ENCODE measurements at regions not wholly inside any gene's neighbourhood (a gene's known extent, or its start where the extent isn't known, plus 50 kb on each side); places are given as distances from the start of the nearest gene placed in this dataset.
A peak's percentile ranks its signal among the peaks of the same experiment; 100 is the strongest.

GRCh38 chr4:183763990-183764754 is 105.1 kb downstream of the TRAPPC11 start:
- Mint-ChIP-seq H3K9me3 (no peaks in the 10 kb centered on the region), H3K4me1 (peaks cover 6% of the 10 kb centered on the region), H3K27me3 (ENCODE audit: low read depth, poor library complexity) (peaks cover under 1% of the 10 kb centered on the region), H3K4me3 (no peak overlapping the region), H3K27ac (no peak overlapping the region), H3K36me3 (ENCODE audit: low read depth) (no peaks in the 10 kb centered on the region)
- TF ChIP-seq CTCF (IDR thresholded peaks at IDR 0.05) = no peak
- DNase-seq = no peak

GRCh38 chr4:183765251-183765911 is 106.3 kb downstream of the TRAPPC11 start:
- Mint-ChIP-seq H3K9me3 (no peaks in the 10 kb centered on the region), H3K4me1 (peaks cover 8% of the 10 kb centered on the region), H3K4me3 (no peak overlapping the region), H3K36me3 (ENCODE audit: low read depth) (no peaks in the 10 kb centered on the region), H3K27ac (peak overlapping the region; percentile 58), H3K27me3 (ENCODE audit: low read depth, poor library complexity) (peaks cover 1% of the 10 kb centered on the region)
- TF ChIP-seq CTCF (IDR thresholded peaks at IDR 0.05) = no peak
- peak; percentile 27 for DNase-seq

GRCh38 chr4:183766140-183766539 is 107.0 kb downstream of the TRAPPC11 start:
- Mint-ChIP-seq H3K4me3 (no peak overlapping the region), H3K27me3 (ENCODE audit: low read depth, poor library complexity) (peaks cover 3% of the 10 kb centered on the region)

GRCh38 chr4:183770906-183771305 is 111.8 kb downstream of the TRAPPC11 start:
- Mint-ChIP-seq H3K27me3 (ENCODE audit: low read depth, poor library complexity) (peaks cover 20% of the 10 kb centered on the region), H3K9me3 (peaks cover 12% of the 10 kb centered on the region), H3K27ac (no peak overlapping the region), H3K4me1 (peaks cover 11% of the 10 kb centered on the region), H3K4me3 (no peak overlapping the region), H3K36me3 (ENCODE audit: low read depth) (no peaks in the 10 kb centered on the region)
- DNase-seq = no peak
- TF ChIP-seq CTCF (IDR thresholded peaks at IDR 0.05) = no peak

More at GRCh38 chr4:183766140-183766539, 107.0 kb downstream of the TRAPPC11 start:
- no peaks in the 10 kb centered on the region for H3K9me3 Mint-ChIP-seq
- peaks cover 16% of the 10 kb centered on the region for H3K4me1 Mint-ChIP-seq
- DNase-seq = no peak
- H3K27ac Mint-ChIP-seq = peak overlapping the region; percentile 48
- no peaks in the 10 kb centered on the region for H3K36me3 Mint-ChIP-seq (ENCODE audit: low read depth)
- no peak for TF ChIP-seq CTCF (IDR thresholded peaks at IDR 0.05)

- Mint-ChIP-seq H3K36me3 (ENCODE audit: low read depth) (no peaks in the 10 kb centered on the region), H3K27ac (no peak overlapping the region), H3K4me1 (peaks cover 11% of the 10 kb centered on the region), H3K4me3 (no peak overlapping the region), H3K27me3 (ENCODE audit: low read depth, poor library complexity) (peaks cover 20% of the 10 kb centered on the region), H3K9me3 (peaks cover 12% of the 10 kb centered on the region)
- no peak for TF ChIP-seq CTCF (IDR thresholded peaks at IDR 0.05)
- no peak for DNase-seq
Measured at GRCh38 chr4:183772361-183772760, 113.3 kb downstream of the TRAPPC11 start.

Data from nephron progenitor cell (in vitro differentiated cells).